ENCODE measurements at regions not wholly inside any gene's neighbourhood (a gene's known extent, or its start where the extent isn't known, plus 50 kb on each side); places are given as distances from the start of the nearest gene placed in this dataset.

DNA sequence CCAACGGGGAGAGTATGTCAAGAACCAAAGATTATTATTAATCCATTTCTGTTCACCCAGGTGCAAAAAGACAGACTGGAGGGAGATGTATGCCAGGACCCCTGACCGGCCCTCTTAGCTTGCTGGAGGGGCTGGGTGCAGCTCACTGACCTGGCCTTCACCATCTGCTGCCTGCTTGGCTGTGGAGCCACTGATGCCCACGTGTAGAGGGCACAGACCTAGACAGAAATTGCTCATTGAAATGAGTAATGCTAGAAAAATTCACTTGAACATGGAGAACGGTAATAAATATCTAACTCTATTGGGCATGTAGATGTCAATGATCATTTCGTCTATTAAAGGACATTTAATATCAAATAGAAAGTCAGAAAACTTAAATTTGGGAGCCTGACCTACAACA is 58.8 kb upstream of the ERCC6L2 start:
- no peak for TF ChIP-seq POLR2A (IDR thresholded peaks at IDR 0.05)
- TF ChIP-seq, protein P1, sequence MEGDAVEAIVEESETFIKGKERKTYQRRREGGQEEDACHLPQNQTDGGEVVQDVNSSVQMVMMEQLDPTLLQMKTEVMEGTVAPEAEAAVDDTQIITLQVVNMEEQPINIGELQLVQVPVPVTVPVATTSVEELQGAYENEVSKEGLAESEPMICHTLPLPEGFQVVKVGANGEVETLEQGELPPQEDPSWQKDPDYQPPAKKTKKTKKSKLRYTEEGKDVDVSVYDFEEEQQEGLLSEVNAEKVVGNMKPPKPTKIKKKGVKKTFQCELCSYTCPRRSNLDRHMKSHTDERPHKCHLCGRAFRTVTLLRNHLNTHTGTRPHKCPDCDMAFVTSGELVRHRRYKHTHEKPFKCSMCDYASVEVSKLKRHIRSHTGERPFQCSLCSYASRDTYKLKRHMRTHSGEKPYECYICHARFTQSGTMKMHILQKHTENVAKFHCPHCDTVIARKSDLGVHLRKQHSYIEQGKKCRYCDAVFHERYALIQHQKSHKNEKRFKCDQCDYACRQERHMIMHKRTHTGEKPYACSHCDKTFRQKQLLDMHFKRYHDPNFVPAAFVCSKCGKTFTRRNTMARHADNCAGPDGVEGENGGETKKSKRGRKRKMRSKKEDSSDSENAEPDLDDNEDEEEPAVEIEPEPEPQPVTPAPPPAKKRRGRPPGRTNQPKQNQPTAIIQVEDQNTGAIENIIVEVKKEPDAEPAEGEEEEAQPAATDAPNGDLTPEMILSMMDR (IDR thresholded peaks at IDR 0.05) = no peak
